ENCODE measurements at regions not wholly inside any gene's neighbourhood (a gene's known extent, or its start where the extent isn't known, plus 50 kb on each side); places are given as distances from the start of the nearest gene placed in this dataset.

- no peak for TF ChIP-seq POLR2A (IDR thresholded peaks at IDR 0.05)
- TF ChIP-seq, protein P1, sequence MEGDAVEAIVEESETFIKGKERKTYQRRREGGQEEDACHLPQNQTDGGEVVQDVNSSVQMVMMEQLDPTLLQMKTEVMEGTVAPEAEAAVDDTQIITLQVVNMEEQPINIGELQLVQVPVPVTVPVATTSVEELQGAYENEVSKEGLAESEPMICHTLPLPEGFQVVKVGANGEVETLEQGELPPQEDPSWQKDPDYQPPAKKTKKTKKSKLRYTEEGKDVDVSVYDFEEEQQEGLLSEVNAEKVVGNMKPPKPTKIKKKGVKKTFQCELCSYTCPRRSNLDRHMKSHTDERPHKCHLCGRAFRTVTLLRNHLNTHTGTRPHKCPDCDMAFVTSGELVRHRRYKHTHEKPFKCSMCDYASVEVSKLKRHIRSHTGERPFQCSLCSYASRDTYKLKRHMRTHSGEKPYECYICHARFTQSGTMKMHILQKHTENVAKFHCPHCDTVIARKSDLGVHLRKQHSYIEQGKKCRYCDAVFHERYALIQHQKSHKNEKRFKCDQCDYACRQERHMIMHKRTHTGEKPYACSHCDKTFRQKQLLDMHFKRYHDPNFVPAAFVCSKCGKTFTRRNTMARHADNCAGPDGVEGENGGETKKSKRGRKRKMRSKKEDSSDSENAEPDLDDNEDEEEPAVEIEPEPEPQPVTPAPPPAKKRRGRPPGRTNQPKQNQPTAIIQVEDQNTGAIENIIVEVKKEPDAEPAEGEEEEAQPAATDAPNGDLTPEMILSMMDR (IDR thresholded peaks at IDR 0.05): no peak
Observed at GRCh38 chr1:59044535-59045121, 252.3 kb upstream of the FGGY start.

Measured in sigmoid colon (tissue), 3 donors.